BJ (cell line): ENCODE measurements at regions not wholly inside any gene's neighbourhood (a gene's known extent, or its start where the extent isn't known, plus 50 kb on each side); places are given as distances from the start of the nearest gene placed in this dataset.

Source experiments
- CTCF ChIA-PET: fragments of 350-600 bp; formaldehyde crosslinking; extraction: SDS; loops from one replicate; lab custom pipeline; 2021; ENCODE audit warnings: antibody characterized with exemption, inconsistent platforms; lab: Yijun Ruan, JAX
- POLR2A ChIA-PET: fragments of 300-600 bp; sonication (Branson Sonifier 250); formaldehyde crosslinking; extraction: SDS; loops from one replicate; lab custom pipeline; 2021; ENCODE audit warnings: antibody characterized with exemption; lab: Charles Lee
- DNase-seq: peaks from one replicate; pipeline ENCODE4 v3.0.0-alpha.2; 2011; ENCODE audit warnings: low read depth
- H3K27me3 ChIP-seq: 2 replicates; pipeline ENCODE4 v1.6.0; 2011; ENCODE audit warnings: low read length; ENCODE audit not compliant: control insufficient read depth, insufficient read depth
- H3K36me3 ChIP-seq: 2 replicates; pipeline ENCODE4 v1.5.1; 2011; ENCODE audit warnings: low read length; ENCODE audit not compliant: control insufficient read depth, insufficient read depth
- H3K4me3 ChIP-seq: 2 replicates; pipeline ENCODE4 v1.5.1; 2011; ENCODE audit warnings: low read depth, mild to moderate bottlenecking, control low read depth, low read length
- TF ChIP-seq, protein P1 (sequence below): IDR thresholded peaks from 2 replicates; pipeline ENCODE4 v1.5.1; 2011; ENCODE audit warnings: low read depth, mild to moderate bottlenecking, control low read depth, inconsistent platforms, low read length, moderate library complexity; ENCODE audit not compliant: insufficient read depth

DNA sequence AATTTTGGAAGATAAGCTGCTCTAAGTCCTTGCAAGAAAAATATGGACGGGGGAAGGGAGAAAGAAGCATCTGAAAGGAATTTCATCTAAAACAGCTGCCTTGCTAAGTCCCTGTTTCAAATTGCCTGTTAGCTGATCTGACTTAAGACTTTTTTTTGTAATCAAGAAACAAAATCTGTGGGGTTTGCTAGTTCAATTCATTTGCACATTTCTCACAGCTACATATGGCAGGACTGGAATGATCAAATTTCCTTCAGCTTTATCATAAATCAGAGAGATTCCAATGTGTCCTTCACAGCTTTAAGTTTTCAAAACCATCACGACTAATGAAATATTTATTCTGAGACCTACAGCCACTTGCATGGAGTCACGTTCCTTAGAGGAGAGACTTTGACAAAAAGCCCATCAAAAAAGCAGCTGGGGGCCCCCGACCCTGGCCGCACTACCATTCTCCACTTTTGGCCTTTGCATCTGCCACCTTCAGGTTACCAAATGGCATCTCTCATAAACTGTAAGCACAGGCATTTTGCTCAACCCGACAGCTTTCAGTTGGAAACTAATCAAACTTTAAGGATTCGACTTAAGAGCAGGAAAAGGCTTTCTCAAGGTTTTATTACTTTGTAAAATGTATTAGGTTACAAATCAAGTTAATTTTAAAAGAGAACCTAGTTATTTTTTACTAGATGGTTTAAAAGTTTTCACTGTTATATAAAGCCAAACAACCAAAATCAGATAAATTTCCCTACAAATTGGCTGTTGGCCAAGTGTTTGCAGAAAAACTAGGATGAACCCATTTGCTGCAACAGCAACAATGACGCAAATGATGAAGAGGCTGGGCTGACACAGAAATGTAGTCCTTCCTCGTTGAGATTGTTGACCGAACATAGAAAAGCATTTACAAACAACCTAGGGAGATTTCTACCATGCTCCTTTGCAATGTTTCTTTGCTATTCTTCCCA lies 100.4 kb upstream of the RND3 start:
- no peak overlapping the region for H3K4me3 ChIP-seq
- no peaks in the 10 kb centered on the region for H3K36me3 ChIP-seq
- H3K27me3 ChIP-seq = no peaks in the 10 kb centered on the region
- peak; percentile 76 for DNase-seq
- ChIA-PET CTCF (interaction anchor here (0.6 to 2.0 kb wide), 3 partner anchors 12 to 129 kb away, joined by 4 to 6 read pairs (median 4); no protein-coding TSS in a partner anchor), POLR2A (interaction anchor here (0.6 to 1.2 kb wide), 5 partner anchors 8 to 843 kb away, joined by 3 to 5 read pairs (median 4); no protein-coding TSS in a partner anchor)
- TF ChIP-seq, protein P1, sequence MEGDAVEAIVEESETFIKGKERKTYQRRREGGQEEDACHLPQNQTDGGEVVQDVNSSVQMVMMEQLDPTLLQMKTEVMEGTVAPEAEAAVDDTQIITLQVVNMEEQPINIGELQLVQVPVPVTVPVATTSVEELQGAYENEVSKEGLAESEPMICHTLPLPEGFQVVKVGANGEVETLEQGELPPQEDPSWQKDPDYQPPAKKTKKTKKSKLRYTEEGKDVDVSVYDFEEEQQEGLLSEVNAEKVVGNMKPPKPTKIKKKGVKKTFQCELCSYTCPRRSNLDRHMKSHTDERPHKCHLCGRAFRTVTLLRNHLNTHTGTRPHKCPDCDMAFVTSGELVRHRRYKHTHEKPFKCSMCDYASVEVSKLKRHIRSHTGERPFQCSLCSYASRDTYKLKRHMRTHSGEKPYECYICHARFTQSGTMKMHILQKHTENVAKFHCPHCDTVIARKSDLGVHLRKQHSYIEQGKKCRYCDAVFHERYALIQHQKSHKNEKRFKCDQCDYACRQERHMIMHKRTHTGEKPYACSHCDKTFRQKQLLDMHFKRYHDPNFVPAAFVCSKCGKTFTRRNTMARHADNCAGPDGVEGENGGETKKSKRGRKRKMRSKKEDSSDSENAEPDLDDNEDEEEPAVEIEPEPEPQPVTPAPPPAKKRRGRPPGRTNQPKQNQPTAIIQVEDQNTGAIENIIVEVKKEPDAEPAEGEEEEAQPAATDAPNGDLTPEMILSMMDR = no peak

DNA sequence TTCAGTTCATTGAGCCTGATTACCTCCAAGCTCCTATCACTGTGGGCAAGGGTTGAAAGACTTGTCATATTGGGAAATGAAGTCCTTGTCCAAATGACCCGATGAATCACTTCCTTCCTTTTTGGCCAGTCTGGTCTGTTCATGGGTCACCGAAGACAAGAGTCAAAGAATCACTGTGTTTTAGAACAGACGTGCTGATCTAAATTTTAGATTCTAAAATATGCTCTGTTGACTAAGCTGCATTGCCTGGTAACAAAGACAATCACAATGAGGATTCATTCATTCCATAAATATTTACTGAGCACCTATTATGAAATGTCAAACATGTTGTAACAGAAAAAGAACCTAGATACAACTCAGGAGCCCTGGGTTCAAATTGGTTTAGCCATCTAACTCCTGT lies 99.4 kb upstream of the RND3 start:
- ChIA-PET CTCF (interaction anchor here (0.6 to 2.0 kb wide), 3 partner anchors 13 to 789 kb away, joined by 3 to 6 read pairs (median 4); no protein-coding TSS in a partner anchor), POLR2A (interaction anchor here (0.8 to 1.1 kb wide), 2 partner anchors 10 to 102 kb away, joined by 5 to 6 read pairs; no protein-coding TSS in a partner anchor)
- TF ChIP-seq, protein P1 = no peak
- H3K36me3 ChIP-seq = no peaks in the 10 kb centered on the region
- no peaks in the 10 kb centered on the region for H3K27me3 ChIP-seq
- peak; percentile 78 for DNase-seq
- no peak overlapping the region for H3K4me3 ChIP-seq

DNA sequence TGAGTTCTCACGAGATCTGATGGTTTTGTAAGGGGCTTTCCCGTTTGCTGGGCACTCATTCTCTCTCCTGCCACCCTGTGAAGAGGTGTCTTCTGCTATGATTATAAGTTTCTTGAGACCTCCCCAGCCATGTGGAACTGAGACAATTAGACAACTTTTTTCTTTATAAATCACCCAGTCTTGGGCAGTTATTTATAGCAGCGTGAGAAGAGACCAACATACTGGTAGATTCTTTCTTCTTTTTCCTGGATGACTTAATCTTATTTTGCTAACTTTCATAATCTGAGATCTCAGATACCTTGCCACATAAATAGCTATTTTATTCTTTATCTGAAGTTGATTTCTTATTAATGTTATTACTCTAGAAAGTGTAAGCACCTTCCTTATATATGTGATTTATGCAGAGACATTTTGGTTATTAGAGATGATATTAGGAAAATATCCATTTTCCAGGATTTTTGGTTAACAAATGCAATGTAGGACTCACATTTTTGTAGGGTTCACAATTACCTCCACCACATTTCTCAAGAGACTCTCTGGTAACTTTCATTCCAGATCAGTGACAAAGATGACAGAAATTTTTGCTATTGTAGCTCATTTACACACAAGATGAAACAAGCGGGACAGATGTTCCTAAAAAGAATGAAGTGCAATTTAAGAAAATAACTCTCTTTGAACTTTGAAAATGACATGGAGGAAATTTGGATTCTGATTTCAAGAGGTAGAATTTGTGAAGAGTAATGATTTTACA lies 97.9 kb upstream of the RND3 start:
- ChIA-PET CTCF (interaction anchor here (1.2 to 2.1 kb wide), 3 partner anchors 15 to 30 kb away, joined by 4 to 6 read pairs (median 5); no protein-coding TSS in a partner anchor), POLR2A (interaction anchor here (0.6 kb wide), 1 partner anchor 11 kb away, joined by 5 read pairs; no protein-coding TSS in a partner anchor)

DNA sequence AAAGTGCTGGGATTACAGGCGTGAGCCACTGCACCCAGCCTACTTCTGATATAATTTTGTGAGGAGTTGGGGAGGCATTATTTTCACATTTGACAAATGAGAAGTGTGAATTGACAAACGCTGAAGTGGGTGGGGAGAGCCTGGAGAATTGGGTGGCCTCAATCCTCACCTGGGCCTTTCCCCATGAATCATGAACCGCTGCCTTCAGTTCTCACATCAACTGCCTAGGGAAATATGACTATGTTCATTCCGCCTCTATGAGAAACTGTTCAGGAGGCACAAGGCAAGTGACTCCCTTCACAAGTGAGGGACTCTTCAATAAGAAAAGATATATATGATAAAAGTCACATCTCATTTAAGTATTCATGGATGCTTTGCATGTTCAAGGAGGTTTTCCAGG lies 96.6 kb upstream of the RND3 start:
- ChIA-PET CTCF (interaction anchor here (0.6 to 2.0 kb wide), 2 partner anchors 16 to 44 kb away, joined by 3 to 6 read pairs; no protein-coding TSS in a partner anchor), POLR2A (no interaction called here)
- Histone ChIP-seq H3K4me3 (no peak overlapping the region), H3K27me3 (no peaks in the 10 kb centered on the region), H3K36me3 (no peaks in the 10 kb centered on the region)
- DNase-seq = no peak
- TF ChIP-seq, protein P1 = no peak

More for the DNA sequence above, 97.9 kb upstream of the RND3 start:
- TF ChIP-seq, protein P1 = no peak
- no peak for DNase-seq
- H3K4me3 ChIP-seq = no peak overlapping the region
- no peaks in the 10 kb centered on the region for H3K27me3 ChIP-seq
- H3K36me3 ChIP-seq = no peaks in the 10 kb centered on the region
